HEK293 (cell line): ENCODE measurements at regions not wholly inside any gene's neighbourhood (a gene's known extent, or its start where the extent isn't known, plus 50 kb on each side); places are given as distances from the start of the nearest gene placed in this dataset.

Experiments
- CTCF ChIA-PET: fragments of 350-600 bp; formaldehyde crosslinking; extraction: SDS; loops from one replicate; lab custom pipeline; 2021; ENCODE audit warnings: antibody characterized with exemption; lab: Yijun Ruan, JAX
- POLR2A ChIA-PET: fragments of 300-600 bp; formaldehyde crosslinking; extraction: SDS; loops from one replicate; lab custom pipeline; 2020; ENCODE audit warnings: antibody characterized with exemption, inconsistent platforms; lab: Yijun Ruan, JAX
- H3K27ac ChIP-seq: fragments of 200-500 bp; sonication (Bioruptor generic); 2 replicates; pipeline ENCODE4 v1.5.1; 2014; ENCODE audit warnings: low read depth, low read length, control low read depth, inconsistent platforms; ENCODE audit errors: extremely low read depth
- H3K36me3 ChIP-seq, 2 experiments: fragments of 200-500 bp in 1 of 2; sonication (Bioruptor generic) in 1 of 2; 1 replicate in 1 of 2; 2 replicates in 1 of 2; pipeline ENCODE4 v1.5.1; 2014 to 2017; ENCODE audit warnings: inconsistent platforms in 2 of 2, low read length in 2 of 2; ENCODE audit not compliant: control insufficient read depth in 2 of 2, insufficient read depth in 1 of 2
- H3K4me1 ChIP-seq: fragments of 200-500 bp; sonication (Bioruptor generic); 2 replicates; pipeline ENCODE4 v1.5.1; 2014; ENCODE audit warnings: mild to moderate bottlenecking, low read length, inconsistent platforms; ENCODE audit not compliant: control insufficient read depth, insufficient read depth
- H3K4me3 ChIP-seq: 2 replicates; pipeline ENCODE4 v1.5.1; 2011; ENCODE audit warnings: low read depth, mild to moderate bottlenecking, control low read depth, low read length, moderate library complexity
- H3K9me3 ChIP-seq: fragments of 200-500 bp; sonication (Bioruptor generic); 2 replicates; pipeline ENCODE4 v1.5.1; 2014; ENCODE audit warnings: low read depth, low read length, inconsistent platforms; ENCODE audit not compliant: control insufficient read depth, insufficient read depth
- GLI4 ChIP-seq: fragments of 450-650 bp; formaldehyde crosslinking; IDR thresholded peaks from 2 replicates; pipeline ENCODE4 v1.5.1; 2016; ENCODE audit warnings: missing biosample characterization, missing genetic modification characterization
- KLF16 ChIP-seq: fragments of 450-650 bp; formaldehyde crosslinking; IDR thresholded peaks from 2 replicates; pipeline ENCODE4 v1.5.1; 2017; ENCODE audit warnings: missing biosample characterization, missing genetic modification characterization
- PATZ1 ChIP-seq: fragments of 450-650 bp; formaldehyde crosslinking; IDR thresholded peaks from 2 replicates; pipeline ENCODE4 v1.5.1; 2016; ENCODE audit warnings: missing biosample characterization, missing genetic modification characterization
- PRDM1 ChIP-seq: fragments of 450-650 bp; formaldehyde crosslinking; IDR thresholded peaks from 2 replicates; pipeline ENCODE4; 2016; ENCODE audit warnings: missing biosample characterization, missing genetic modification characterization
- SP7 ChIP-seq: fragments of 450-650 bp; formaldehyde crosslinking; IDR thresholded peaks from 2 replicates; pipeline ENCODE4 v1.5.1; 2016; ENCODE audit warnings: missing biosample characterization, missing genetic modification characterization
- ZNF239 ChIP-seq: fragments of 450-650 bp; formaldehyde crosslinking; IDR thresholded peaks from 2 replicates; pipeline ENCODE4 v1.5.1; 2016; ENCODE audit warnings: missing biosample characterization, missing genetic modification characterization
- ZNF266 ChIP-seq: fragments of 450-650 bp; formaldehyde crosslinking; IDR thresholded peaks from 2 replicates; pipeline ENCODE4 v1.5.1; 2016; ENCODE audit warnings: missing biosample characterization, missing genetic modification characterization, low read depth
- ZNF335 ChIP-seq: fragments of 450-650 bp; formaldehyde crosslinking; conservative IDR thresholded peaks from 2 replicates; pipeline ENCODE4 v1.5.1; 2016; ENCODE audit warnings: missing biosample characterization, missing genetic modification characterization
- ZNF391 ChIP-seq: fragments of 450-650 bp; formaldehyde crosslinking; IDR thresholded peaks from 2 replicates; pipeline ENCODE4 v1.5.1; 2016; ENCODE audit warnings: low read depth, missing biosample characterization, missing genetic modification characterization, borderline replicate concordance
- ZNF416 ChIP-seq: fragments of 450-650 bp; formaldehyde crosslinking; IDR thresholded peaks from 2 replicates; pipeline ENCODE4 v1.5.1; 2016; ENCODE audit warnings: missing biosample characterization, missing genetic modification characterization
- ZNF521 ChIP-seq: fragments of 450-650 bp; formaldehyde crosslinking; IDR thresholded peaks from 2 replicates; pipeline ENCODE4 v1.5.1; 2017; ENCODE audit warnings: missing biosample characterization, mild to moderate bottlenecking, missing genetic modification characterization
- ZNF555 ChIP-seq: fragments of 450-650 bp; formaldehyde crosslinking; conservative IDR thresholded peaks from 2 replicates; pipeline ENCODE4 v1.5.1; 2017; ENCODE audit warnings: missing biosample characterization, mild to moderate bottlenecking, missing genetic modification characterization, inconsistent platforms
- ZNF571 ChIP-seq: fragments of 450-650 bp; formaldehyde crosslinking; IDR thresholded peaks from 2 replicates; pipeline ENCODE4 v1.5.0; 2017; ENCODE audit warnings: missing biosample characterization, missing genetic modification characterization
- ZNF624 ChIP-seq: fragments of 450-650 bp; formaldehyde crosslinking; IDR thresholded peaks from 2 replicates; pipeline ENCODE4 v1.5.1; 2017; ENCODE audit warnings: missing biosample characterization, missing genetic modification characterization
- ZNF701 ChIP-seq: fragments of 450-650 bp; formaldehyde crosslinking; IDR thresholded peaks from 2 replicates; pipeline ENCODE4 v1.5.1; 2016; ENCODE audit warnings: missing biosample characterization, missing genetic modification characterization
- TF ChIP-seq, protein P1 (sequence below): fragments of 450-650 bp; formaldehyde crosslinking; IDR thresholded peaks from 2 replicates; pipeline ENCODE4 v1.5.1; 2016; ENCODE audit warnings: missing biosample characterization, missing genetic modification characterization
- TF ChIP-seq, protein P2 (sequence below): fragments of 450-650 bp; formaldehyde crosslinking; IDR thresholded peaks from 2 replicates; pipeline ENCODE4 v1.5.1; 2016; ENCODE audit warnings: missing biosample characterization, missing genetic modification characterization
- TF ChIP-seq, protein P3 (sequence below): fragments of 450-650 bp; formaldehyde crosslinking; IDR thresholded peaks from 2 replicates; pipeline ENCODE4 v1.5.1; 2016; ENCODE audit warnings: missing biosample characterization, missing genetic modification characterization, borderline replicate concordance
- TF ChIP-seq, protein P4 (sequence below): fragments of 450-650 bp; formaldehyde crosslinking; IDR thresholded peaks from 2 replicates; pipeline ENCODE4 v1.5.1; 2016; ENCODE audit warnings: missing biosample characterization, missing genetic modification characterization

DNA sequence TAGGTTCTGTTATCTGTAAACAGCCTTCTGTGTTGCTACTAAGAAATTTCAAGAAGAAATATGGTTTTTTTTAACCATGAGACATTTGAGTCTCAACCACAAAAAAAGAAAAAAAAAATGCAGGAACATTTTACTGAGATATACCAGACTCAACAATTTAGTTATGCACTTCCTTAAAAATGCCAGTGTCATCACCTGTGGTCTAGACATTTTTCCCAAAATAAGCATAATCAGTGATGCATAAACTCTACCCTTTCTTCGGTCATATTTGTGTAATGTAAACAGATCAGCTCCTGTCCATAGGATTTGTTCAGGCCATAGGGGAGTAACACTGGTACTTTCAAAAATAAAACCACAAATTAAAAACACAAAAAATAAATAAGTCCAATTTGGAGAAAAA lies 122.6 kb upstream of the TNFSF4 start (continued):
- TF ChIP-seq, protein P1, sequence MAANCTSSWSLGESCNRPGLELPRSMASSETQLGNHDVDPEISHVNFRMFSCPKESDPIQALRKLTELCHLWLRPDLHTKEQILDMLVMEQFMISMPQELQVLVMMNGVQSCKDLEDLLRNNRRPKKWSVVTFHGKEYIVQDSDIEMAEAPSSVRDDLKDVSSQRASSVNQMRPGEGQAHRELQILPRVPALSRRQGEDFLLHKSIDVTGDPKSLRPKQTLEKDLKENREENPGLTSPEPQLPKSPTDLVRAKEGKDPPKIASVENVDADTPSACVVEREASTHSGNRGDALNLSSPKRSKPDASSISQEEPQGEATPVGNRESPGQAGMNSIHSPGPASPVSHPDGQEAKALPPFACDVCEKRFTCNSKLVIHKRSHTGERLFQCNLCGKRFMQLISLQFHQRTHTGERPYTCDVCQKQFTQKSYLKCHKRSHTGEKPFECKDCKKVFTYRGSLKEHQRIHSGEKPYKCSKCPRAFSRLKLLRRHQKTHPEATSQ (tag by site-specific recombination) = no peak
- TF ChIP-seq ZNF335 = no peak

GRCh38 chr1:173330149-173330951 lies 123.2 kb upstream of the TNFSF4 start:
- Histone ChIP-seq H3K36me3 (no peaks in the 10 kb centered on the region), H3K9me3 (no peaks in the 10 kb centered on the region), H3K4me3 (no peak overlapping the region)
- ChIA-PET CTCF (interaction anchor here (0.6 kb wide), 1 partner anchor 10 kb away, joined by 4 read pairs; no protein-coding TSS in a partner anchor), POLR2A (no interaction called here)
- TF ChIP-seq, protein P2, sequence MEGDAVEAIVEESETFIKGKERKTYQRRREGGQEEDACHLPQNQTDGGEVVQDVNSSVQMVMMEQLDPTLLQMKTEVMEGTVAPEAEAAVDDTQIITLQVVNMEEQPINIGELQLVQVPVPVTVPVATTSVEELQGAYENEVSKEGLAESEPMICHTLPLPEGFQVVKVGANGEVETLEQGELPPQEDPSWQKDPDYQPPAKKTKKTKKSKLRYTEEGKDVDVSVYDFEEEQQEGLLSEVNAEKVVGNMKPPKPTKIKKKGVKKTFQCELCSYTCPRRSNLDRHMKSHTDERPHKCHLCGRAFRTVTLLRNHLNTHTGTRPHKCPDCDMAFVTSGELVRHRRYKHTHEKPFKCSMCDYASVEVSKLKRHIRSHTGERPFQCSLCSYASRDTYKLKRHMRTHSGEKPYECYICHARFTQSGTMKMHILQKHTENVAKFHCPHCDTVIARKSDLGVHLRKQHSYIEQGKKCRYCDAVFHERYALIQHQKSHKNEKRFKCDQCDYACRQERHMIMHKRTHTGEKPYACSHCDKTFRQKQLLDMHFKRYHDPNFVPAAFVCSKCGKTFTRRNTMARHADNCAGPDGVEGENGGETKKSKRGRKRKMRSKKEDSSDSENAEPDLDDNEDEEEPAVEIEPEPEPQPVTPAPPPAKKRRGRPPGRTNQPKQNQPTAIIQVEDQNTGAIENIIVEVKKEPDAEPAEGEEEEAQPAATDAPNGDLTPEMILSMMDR (tag by site-specific recombination) = no peak
- TF ChIP-seq, protein P3, sequence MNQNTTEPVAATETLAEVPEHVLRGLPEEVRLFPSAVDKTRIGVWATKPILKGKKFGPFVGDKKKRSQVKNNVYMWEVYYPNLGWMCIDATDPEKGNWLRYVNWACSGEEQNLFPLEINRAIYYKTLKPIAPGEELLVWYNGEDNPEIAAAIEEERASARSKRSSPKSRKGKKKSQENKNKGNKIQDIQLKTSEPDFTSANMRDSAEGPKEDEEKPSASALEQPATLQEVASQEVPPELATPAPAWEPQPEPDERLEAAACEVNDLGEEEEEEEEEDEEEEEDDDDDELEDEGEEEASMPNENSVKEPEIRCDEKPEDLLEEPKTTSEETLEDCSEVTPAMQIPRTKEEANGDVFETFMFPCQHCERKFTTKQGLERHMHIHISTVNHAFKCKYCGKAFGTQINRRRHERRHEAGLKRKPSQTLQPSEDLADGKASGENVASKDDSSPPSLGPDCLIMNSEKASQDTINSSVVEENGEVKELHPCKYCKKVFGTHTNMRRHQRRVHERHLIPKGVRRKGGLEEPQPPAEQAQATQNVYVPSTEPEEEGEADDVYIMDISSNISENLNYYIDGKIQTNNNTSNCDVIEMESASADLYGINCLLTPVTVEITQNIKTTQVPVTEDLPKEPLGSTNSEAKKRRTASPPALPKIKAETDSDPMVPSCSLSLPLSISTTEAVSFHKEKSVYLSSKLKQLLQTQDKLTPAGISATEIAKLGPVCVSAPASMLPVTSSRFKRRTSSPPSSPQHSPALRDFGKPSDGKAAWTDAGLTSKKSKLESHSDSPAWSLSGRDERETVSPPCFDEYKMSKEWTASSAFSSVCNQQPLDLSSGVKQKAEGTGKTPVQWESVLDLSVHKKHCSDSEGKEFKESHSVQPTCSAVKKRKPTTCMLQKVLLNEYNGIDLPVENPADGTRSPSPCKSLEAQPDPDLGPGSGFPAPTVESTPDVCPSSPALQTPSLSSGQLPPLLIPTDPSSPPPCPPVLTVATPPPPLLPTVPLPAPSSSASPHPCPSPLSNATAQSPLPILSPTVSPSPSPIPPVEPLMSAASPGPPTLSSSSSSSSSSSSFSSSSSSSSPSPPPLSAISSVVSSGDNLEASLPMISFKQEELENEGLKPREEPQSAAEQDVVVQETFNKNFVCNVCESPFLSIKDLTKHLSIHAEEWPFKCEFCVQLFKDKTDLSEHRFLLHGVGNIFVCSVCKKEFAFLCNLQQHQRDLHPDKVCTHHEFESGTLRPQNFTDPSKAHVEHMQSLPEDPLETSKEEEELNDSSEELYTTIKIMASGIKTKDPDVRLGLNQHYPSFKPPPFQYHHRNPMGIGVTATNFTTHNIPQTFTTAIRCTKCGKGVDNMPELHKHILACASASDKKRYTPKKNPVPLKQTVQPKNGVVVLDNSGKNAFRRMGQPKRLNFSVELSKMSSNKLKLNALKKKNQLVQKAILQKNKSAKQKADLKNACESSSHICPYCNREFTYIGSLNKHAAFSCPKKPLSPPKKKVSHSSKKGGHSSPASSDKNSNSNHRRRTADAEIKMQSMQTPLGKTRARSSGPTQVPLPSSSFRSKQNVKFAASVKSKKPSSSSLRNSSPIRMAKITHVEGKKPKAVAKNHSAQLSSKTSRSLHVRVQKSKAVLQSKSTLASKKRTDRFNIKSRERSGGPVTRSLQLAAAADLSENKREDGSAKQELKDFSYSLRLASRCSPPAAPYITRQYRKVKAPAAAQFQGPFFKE (tag by site-specific recombination) = no peak
- TF ChIP-seq, protein P4, sequence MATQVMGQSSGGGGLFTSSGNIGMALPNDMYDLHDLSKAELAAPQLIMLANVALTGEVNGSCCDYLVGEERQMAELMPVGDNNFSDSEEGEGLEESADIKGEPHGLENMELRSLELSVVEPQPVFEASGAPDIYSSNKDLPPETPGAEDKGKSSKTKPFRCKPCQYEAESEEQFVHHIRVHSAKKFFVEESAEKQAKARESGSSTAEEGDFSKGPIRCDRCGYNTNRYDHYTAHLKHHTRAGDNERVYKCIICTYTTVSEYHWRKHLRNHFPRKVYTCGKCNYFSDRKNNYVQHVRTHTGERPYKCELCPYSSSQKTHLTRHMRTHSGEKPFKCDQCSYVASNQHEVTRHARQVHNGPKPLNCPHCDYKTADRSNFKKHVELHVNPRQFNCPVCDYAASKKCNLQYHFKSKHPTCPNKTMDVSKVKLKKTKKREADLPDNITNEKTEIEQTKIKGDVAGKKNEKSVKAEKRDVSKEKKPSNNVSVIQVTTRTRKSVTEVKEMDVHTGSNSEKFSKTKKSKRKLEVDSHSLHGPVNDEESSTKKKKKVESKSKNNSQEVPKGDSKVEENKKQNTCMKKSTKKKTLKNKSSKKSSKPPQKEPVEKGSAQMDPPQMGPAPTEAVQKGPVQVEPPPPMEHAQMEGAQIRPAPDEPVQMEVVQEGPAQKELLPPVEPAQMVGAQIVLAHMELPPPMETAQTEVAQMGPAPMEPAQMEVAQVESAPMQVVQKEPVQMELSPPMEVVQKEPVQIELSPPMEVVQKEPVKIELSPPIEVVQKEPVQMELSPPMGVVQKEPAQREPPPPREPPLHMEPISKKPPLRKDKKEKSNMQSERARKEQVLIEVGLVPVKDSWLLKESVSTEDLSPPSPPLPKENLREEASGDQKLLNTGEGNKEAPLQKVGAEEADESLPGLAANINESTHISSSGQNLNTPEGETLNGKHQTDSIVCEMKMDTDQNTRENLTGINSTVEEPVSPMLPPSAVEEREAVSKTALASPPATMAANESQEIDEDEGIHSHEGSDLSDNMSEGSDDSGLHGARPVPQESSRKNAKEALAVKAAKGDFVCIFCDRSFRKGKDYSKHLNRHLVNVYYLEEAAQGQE (tag by site-specific recombination) = no peak
- TF ChIP-seq ZNF555 (tag by site-specific recombination) = no peak
- no peak for TF ChIP-seq ZNF416
- no peak for TF ChIP-seq ZNF571 (tag by site-specific recombination)
- TF ChIP-seq PATZ1 = no peak
- TF ChIP-seq ZNF266 = no peak
- TF ChIP-seq KLF16 (tag by site-specific recombination) = no peak
- TF ChIP-seq ZNF624 (tag by site-specific recombination) = no peak
- TF ChIP-seq SP7 (tag by site-specific recombination) = no peak
- TF ChIP-seq ZNF521 (tag by site-specific recombination) = no peak
- no peak for TF ChIP-seq ZNF391
- TF ChIP-seq GLI4 (tag by site-specific recombination) = no peak
- no peak for TF ChIP-seq ZNF701 (tag by site-specific recombination)
- no peak for TF ChIP-seq ZNF239
- no peak for TF ChIP-seq PRDM1 (tag by site-specific recombination)
- TF ChIP-seq, all 188 proteins: peak for 0
- H3K27ac ChIP-seq = no peak overlapping the region
- H3K4me1 ChIP-seq = no peaks in the 10 kb centered on the region
